ENCODE measurements at regions not wholly inside any gene's neighbourhood (a gene's known extent, or its start where the extent isn't known, plus 50 kb on each side); places are given as distances from the start of the nearest gene placed in this dataset.

DNA sequence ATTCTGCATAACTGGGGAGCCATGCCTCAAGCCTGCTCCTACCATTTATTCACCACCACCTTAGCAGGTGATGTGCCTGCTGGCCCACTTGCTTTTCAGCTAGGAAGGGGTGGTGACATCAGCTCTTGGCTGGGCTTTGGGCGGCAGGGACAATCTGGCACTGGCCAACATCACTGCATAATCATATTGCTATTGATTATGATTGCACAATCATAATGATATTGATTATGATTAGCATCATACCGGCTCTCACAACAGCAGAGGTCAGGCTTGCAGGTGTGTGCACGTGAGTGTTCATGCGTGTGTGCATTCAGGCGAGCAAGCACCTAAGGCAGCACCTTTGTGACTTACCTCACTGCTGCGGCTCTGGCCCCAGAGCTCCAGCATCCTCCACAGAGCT is 273.8 kb downstream of the AJAP1 start:
- DNase-seq = no peak

DNA sequence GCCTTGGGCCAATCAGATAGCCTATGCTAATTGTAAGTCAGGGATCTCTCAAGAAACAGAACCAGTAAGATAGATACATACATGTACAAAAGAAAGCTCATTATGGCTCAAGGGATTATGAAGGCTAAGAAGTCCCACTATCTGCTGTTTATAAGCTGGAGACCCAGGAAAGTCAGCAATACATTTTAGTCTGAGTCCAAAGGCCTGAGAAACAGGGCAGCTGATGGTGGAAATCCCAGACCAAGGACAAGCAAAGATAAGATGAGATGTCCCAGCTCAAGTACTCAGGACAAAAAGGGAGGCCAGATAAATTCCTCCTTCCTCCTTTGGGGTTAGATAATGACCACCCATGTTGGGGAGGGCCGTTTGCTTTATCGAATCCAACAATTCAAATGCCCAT is 269.9 kb downstream of the AJAP1 start:
- no peak for DNase-seq

DNA sequence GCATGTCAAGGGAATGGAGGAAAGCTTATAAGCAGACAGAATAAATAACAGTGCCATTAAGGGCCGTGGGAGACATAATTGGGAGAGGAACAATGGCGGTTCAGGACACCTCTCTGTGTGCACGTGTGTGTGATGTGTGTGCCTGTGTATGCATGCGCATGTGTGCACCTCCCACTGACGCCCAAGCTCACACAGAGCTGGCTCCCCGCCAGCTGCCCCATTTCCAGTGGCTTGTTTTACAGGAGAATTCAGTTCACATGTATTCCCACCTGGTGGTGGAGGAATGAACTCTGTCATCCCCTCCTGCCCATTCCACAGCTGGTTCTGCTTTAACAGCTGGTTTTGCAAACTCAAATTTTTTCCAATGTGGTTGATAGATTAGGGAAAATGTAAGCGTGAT is 262.2 kb downstream of the AJAP1 start:
- DNase-seq = no peak

DNA sequence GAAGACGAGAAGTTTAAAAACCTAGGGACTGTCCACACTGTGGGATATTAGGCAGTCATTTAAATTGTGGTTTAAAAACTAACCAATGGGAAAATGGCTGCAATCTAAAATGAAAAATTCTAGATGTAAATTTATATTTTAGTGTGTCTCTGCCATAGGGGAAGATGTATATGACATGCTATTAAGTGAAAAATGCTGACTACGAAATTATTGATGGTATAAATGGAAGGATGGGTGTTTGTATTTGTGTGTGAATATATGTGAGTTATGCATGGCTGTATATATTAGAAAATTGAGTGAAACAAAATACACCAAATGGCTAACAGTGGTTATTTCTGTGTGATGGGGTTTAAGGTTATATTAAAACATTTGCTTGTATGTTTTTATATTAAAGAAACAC is 260.7 kb downstream of the AJAP1 start:
- no peak for DNase-seq

DNA sequence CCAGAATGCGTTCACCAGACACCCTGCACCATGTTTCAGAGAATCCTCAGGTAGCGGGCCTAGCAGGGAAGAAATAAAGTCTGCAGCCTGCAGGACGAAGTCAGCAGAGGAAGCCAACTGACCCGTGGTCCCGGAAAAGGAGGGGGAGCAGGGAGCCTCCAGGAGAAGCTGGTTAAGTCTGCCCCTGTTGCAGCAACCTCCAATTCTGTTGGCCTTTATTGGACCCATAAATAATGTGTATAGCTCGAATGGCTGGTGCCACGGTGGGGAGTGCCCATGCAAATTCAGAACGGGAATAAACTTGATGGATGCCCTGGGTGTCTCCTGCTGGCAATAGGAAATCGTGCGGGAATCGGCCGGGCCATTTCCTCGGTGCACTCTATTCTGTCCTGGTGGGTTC is 254.1 kb downstream of the AJAP1 start:
- DNase-seq = no peak

DNA sequence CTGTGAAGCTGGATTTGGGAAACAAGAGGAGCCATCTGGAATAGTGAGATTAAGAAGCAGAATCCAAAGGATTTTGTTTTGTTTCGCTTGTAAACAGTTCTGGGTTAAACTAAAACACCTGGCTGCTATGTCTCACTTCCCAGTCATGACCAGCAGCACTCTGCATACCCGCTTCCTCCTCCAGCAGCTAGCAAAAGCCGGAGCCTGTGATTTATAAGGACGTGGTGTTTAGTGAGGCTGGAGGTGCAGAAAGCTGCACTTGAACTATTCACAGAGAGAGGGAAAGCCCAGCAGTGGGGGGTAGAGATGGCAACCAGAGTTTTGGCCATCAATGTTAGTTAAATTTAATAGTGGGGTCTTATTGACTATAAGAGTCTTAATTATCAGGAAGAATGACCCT is 240.2 kb downstream of the AJAP1 start:
- DNase-seq = no peak

DNA sequence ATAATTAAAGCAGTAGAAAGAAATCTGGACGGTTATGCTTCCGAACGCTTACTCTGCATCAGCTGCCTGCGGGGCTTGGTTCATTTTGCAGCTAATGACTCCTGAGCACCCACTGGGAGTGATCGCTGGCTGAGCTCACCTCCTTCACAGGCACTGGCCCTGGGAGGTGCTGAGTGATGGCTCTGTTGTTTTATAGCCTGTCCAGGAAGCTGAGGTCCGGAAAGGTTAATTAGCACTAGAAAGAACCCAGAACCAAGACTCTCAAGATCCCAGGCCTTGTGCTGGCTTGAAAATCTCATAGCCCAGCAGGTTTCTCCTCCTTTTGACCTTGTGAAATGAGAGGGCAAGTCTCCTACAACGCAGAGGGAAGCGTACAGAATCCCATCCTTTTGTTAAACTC is 226.2 kb downstream of the AJAP1 start:
- DNase-seq = no peak

DNA sequence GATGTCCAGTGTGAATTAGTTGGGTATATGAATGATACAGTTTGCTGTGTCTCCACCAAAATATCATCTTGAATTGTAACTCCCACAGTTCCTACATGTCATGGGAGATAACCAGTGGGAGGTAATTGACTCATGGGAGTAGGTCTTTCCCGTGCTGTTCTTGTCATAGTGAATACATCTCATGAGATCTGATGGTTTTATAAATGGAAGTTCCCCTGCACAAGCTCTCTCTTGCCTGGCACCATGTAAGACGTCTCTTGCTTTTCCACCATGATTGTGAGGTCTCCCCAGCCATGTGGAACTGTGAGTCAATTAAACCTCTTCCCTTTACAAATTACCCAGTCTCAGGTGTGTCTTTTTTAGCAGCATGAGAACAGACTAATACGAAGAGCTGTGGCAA is 223.0 kb downstream of the AJAP1 start:
- DNase-seq = no peak

DNA sequence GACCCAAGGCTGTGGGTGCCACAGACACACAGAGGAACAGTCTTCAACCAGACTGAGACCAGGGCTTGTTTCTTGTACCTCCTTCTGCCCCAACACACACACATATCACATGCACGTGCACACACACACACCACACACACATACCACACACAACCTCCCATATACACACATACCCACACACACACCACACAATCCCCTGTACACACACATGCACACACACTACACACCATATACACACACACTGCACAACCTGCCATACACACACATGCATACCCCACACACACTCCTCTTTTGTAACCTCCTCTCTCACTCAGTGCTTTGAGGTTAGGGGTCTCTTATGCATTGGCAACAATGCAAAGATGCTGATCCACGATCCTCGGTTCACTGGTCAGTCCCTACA is 217.0 kb downstream of the AJAP1 start:
- DNase-seq = no peak

DNA sequence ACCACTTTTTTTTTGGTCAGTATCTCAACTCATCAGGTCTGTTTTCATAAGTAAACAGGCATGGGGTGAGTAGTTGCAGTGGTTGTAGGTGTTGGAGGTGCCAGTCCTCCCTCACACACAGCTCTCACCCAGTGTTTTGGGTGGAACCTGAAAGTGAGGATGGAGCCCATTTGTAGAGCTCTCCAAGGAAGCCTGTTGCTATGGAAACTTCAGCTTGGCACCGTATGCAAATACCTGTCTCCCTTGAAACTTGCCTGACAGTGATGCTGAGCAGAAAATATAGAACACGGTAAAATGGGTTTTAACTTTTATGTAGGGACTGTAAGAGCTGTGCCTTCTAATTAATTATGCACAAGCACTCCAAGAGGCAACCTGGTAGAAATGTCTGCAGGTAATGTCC is 214.1 kb downstream of the AJAP1 start:
- DNase-seq = no peak

DNA sequence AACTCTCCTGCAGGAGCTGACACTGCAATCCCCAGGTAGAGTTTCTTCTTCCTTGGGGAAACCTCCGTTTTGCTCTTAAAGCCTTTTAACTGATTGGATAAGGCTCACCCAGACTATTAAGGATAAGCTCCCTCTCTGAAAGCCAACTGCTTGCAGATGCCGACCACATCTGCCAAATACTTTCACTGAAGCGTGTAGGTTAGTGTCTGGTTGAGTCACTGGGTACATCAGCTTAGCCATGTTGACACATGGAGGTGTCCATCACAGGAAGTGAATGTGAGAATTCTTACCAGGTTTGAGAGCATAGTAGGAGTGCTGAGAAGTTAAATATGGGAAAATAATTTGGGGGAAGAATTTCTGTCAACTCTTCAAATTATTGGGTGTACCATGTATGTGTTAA is 202.0 kb downstream of the AJAP1 start:
- no peak for DNase-seq

DNA sequence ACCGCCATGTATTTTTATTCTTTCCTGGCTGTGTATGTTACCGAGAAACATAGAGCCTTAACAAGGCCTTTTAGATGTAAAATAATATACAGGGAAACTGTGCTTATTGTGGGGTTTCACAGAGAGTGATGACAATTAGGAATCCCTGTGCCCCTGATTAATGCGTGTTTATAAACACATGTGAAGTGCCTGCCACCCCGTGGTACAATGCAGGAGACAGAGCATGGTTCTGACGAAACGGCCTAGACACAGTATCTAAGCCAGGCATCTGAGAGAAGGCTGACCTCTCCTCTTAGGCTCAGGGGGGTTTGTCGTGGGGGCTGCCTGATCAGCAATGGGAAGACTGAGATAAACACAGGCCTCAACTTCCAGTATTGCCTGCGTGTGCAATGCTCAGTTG is 200.0 kb downstream of the AJAP1 start:
- DNase-seq = no peak

DNA sequence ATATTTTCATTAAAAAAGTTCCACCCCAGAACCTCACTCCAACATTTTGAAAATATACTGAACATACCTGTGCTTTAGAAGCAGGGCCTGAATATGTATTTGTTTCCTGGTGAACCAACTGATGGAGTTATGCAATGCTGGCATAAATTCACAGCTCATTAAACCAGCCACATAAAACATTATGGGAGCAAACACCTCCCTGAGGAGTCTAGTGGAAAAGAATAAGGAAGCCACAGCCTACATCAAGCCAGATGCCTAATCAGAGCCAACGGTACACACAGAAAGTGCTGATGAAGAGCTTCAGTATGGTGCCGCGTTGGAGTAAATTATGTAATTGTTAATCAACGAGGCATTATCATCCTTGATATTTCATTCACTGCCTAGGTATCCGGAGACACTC is 199.5 kb downstream of the AJAP1 start:
- no peak for DNase-seq

DNA sequence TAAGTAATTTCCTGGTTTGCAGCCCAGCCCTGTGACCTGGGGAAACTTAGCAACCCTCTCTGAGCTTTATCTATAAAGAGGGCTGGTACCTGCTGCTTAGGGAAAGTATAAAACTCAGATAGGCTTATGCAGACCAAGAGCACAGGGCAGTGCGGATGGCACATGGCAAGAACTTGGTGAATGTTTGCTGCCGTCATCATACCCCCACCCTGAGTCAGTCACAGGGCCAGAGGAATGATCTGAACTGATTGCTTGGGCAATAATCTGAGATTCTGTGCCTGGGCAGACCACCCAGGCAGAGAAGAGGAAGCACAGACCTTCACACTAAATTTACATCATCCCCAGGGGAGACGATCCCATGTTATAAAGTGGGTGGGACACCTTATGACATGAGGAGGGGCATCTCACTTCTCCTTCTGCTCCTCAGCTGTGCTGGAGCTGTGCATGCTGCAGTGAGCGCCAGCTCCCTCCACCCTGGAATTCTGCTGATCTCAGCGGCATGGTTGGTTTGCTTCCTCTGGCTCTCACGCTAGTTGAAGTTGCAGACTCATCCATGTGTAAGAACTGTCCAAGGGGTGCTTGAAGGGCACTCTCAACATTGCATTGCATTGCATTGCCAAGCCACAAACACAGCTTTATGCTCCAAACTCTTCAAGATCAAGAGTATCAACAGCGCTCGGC is 197.1 kb downstream of the AJAP1 start:
- no peak for DNase-seq

DNA sequence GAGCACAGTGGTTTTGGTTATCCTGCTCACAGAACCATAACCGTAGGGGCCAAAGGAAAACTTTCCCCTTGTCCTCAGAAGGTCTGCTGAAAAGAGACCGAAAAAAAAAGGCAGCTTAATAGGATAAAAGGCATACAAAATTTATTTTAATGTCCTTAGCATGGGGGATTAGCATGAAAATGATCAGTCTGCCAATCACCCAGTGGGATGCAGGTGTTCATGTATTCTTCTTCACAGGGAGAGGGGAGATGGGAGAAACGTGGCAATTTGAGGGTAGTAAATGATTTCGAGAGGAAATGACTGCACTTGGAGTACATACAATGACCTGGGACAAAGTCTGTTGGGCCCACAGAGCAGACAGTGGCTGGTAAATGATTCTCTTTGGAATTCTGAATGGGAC is 194.0 kb downstream of the AJAP1 start:
- no peak for DNase-seq

DNA sequence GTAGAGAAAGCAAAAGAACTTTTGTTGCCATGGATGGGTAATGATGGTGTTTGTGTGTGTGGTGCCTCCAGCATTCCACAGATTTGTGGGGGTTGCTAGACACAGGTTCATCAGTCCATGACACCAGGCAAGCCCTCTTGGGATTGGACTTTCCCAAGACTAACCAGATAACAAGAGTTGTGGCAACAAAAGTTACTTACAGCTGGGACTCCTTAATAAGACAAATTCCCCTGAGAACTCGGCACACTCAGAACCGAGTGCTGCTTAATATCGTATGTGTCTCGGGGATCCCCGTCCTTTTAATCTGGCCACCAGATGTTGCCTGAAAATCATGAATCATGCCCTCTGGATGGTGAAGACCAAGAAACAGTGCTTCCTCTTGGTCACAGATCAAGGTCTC is 193.3 kb downstream of the AJAP1 start:
- DNase-seq = no peak

All from activated CD4-positive, alpha-beta T cell treated with anti-CD3 and anti-CD28 coated beads for 1 hour (primary cell).